ENCODE measurements at regions not wholly inside any gene's neighbourhood (a gene's known extent, or its start where the extent isn't known, plus 50 kb on each side); places are given as distances from the start of the nearest gene placed in this dataset.

GRCh38 chr16:85490407-85491057 is 122.6 kb upstream of the GSE1 start:
- no peaks in the 10 kb centered on the region for H3K36me3 ChIP-seq (ENCODE audit: control insufficient read depth, insufficient read depth, low read length)
- H3K4me3 ChIP-seq (ENCODE audit: low read depth, low read length), result no peak overlapping the region
- H3K27me3 ChIP-seq (ENCODE audit: control insufficient read depth, insufficient read depth, low read length), result peaks cover 42% of the 10 kb centered on the region
- no peak for DNase-seq (ENCODE audit: low read depth)
- TF ChIP-seq CTCF (IDR thresholded peaks at IDR 0.05; ENCODE audit: insufficient read depth, low read length, poor library complexity, severe bottlenecking), result no peak

- peak; percentile 56 for TF ChIP-seq CTCF (IDR thresholded peaks at IDR 0.05; ENCODE audit: insufficient read depth, low read length, poor library complexity, severe bottlenecking)
- no peak overlapping the region for H3K4me3 ChIP-seq (ENCODE audit: low read depth, low read length)
- H3K27me3 ChIP-seq (ENCODE audit: control insufficient read depth, insufficient read depth, low read length), result peaks cover 35% of the 10 kb centered on the region
- no peaks in the 10 kb centered on the region for H3K36me3 ChIP-seq (ENCODE audit: control insufficient read depth, insufficient read depth, low read length)
- no peak for DNase-seq (ENCODE audit: low read depth)
Measured at GRCh38 chr16:85491058-85491771, 121.9 kb upstream of the GSE1 start.

GRCh38 chr16:85491798-85492294 is 121.3 kb upstream of the GSE1 start:
- peaks cover 31% of the 10 kb centered on the region for H3K27me3 ChIP-seq (ENCODE audit: control insufficient read depth, insufficient read depth, low read length)
- DNase-seq (ENCODE audit: low read depth), result no peak
- no peak for TF ChIP-seq CTCF (IDR thresholded peaks at IDR 0.05; ENCODE audit: insufficient read depth, low read length, poor library complexity, severe bottlenecking)
- H3K4me3 ChIP-seq (ENCODE audit: low read depth, low read length), result no peak overlapping the region
- no peaks in the 10 kb centered on the region for H3K36me3 ChIP-seq (ENCODE audit: control insufficient read depth, insufficient read depth, low read length)

- no peak for DNase-seq (ENCODE audit: low read depth)
- Histone ChIP-seq H3K4me3 (ENCODE audit: low read depth, low read length) (no peak overlapping the region), H3K27me3 (ENCODE audit: control insufficient read depth, insufficient read depth, low read length) (peaks cover 31% of the 10 kb centered on the region), H3K36me3 (ENCODE audit: control insufficient read depth, insufficient read depth, low read length) (no peaks in the 10 kb centered on the region)
- TF ChIP-seq CTCF (IDR thresholded peaks at IDR 0.05; ENCODE audit: insufficient read depth, low read length, poor library complexity, severe bottlenecking), result no peak
Measured at GRCh38 chr16:85492295-85492864, 120.7 kb upstream of the GSE1 start.

GRCh38 chr16:85494315-85494714 is 118.8 kb upstream of the GSE1 start:
- no peak for DNase-seq (ENCODE audit: low read depth)
- H3K27me3 ChIP-seq (ENCODE audit: control insufficient read depth, insufficient read depth, low read length), result peaks cover 16% of the 10 kb centered on the region
- no peak for TF ChIP-seq CTCF (IDR thresholded peaks at IDR 0.05; ENCODE audit: insufficient read depth, low read length, poor library complexity, severe bottlenecking)
- H3K4me3 ChIP-seq (ENCODE audit: low read depth, low read length), result no peak overlapping the region
- no peaks in the 10 kb centered on the region for H3K36me3 ChIP-seq (ENCODE audit: control insufficient read depth, insufficient read depth, low read length)

Measured in kidney epithelial cell (primary cell).